HG03520 (cell line): ENCODE measurements at regions not wholly inside any gene's neighbourhood (a gene's known extent, or its start where the extent isn't known, plus 50 kb on each side); places are given as distances from the start of the nearest gene placed in this dataset.

Experiments
- ATAC-seq: cut with Tn5 transposase; IDR thresholded peaks from one replicate; pipeline ENCODE4 v1.9.1; 2021; ENCODE audit warnings: mild to moderate bottlenecking, moderate library complexity; ENCODE audit not compliant: unreplicated experiment

DNA sequence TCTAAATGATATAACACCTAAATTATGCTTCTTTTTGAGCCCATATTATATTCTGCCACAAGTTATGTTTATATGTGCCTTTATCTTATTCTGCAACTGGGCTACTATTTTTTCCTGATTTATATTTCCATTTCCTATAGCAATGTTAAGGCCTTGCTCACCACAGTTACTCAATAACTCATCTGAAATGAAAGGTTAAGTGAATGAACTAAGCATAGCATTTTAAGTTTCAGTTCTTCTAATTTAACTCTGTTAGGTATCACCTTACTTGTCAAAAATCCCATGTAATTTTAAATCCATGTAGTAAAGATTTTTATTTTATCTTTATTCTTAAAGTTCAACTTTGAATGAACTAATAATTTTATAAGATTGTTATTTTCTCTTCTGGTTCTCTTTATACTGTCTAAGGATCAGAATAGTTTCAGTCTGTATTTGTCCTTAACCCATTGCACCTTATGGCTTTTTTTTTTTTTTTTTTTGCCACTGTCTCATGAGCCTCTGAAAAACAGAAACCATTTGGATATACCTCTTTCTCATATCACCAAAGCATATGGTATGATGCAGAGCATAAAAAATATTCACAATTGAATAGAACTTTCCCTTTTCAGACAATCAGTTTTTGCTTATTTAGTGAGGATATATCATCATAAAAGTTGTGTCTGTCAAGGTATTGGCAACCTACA, 301.8 kb upstream of the ZWINT start:
- ATAC-seq: peak; percentile 92

DNA sequence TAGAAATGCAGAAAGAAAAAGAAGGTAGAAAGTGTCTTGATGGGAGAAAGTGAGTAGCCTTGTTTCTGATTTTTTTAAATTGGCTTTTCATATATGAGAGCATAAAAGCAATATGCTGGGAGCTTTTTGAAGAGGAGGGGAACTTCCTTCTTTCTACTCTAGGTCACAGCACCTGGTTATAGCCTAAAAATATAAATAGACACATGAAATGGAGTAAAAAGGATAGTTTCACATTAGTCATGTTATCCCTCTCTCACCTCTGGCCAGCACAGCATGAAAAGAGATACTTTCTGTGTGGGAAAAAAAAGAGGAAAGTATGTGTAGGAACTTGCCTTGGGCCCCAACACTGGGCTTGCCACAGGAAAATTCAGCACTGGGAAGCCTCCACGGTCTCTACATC, 292.2 kb upstream of the ZWINT start:
- ATAC-seq: peak; percentile 67

GRCh38 chr10:56646329-56647111, 285.5 kb upstream of the ZWINT start:
- ATAC-seq: no peak

GRCh38 chr10:56633876-56634452, 272.9 kb upstream of the ZWINT start:
- peak; percentile 99 for ATAC-seq

DNA sequence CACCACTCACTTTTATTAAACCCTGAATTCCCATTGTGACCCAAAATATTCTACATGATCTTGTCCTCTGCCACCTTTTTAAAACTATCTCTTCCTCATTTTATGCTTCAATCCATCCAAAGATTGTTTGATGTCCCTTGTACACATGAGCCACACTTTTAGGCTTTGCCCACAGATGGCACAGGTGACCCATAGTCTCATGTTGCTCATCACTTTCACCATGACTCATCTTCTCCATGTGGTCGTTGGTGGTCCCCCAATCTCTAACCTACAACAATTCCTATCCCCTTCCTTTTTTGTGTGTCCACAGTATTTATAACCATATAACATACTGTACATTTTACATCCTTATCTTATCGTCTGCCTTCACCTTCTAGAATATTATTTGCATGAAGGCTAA, 271.5 kb upstream of the ZWINT start:
- no peak for ATAC-seq

DNA sequence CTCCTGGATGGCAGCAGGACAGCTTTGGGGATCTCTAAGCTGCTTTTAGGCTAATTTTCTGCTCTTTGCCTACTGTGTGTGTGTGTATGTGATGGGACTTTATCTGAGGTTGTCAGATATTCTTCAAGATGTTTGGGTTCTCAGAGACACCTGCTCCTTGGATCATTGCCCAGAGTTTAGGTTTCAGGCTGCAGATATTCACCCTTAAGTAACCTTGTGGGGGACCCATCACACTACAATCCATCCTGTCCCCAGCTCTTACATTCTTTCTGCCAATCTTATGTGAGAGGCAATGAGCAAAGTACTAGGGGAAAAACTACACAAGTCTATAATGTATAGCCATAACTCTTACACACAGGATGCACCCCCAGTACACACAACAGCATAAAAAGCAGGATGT, 263.0 kb upstream of the ZWINT start:
- no peak for ATAC-seq

GRCh38 chr10:56623064-56623463, 262.0 kb upstream of the ZWINT start:
- ATAC-seq: no peak

DNA sequence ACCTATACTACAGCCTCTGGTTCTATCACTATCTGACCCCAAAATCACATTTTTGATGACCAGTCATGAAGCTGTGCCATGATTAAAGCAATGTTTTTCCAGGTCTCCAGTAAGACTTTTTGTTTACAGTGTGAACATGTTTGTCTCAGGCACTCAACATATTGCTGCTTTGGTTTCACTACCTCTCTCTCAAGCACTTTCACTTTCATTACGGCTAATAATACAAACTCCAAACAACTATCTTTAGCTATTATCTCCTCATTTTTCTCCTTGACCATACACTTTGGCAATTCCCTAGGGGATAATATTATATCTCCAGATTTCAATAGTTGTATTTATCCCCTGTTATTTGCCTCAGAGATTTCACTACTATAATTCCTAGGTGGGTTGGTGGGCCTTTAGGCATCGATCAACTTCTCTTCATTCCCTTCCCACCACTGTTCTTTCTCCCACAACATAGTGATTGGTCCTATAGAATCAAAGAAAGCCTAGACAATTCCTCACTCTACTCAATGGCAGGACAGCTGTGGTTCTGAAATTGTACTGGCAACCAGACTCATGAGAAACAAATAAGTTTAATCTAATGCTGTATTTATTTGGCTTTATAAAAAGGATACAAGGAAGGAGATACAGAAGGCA, 261.4 kb upstream of the ZWINT start:
- peak; percentile 84 for ATAC-seq

DNA sequence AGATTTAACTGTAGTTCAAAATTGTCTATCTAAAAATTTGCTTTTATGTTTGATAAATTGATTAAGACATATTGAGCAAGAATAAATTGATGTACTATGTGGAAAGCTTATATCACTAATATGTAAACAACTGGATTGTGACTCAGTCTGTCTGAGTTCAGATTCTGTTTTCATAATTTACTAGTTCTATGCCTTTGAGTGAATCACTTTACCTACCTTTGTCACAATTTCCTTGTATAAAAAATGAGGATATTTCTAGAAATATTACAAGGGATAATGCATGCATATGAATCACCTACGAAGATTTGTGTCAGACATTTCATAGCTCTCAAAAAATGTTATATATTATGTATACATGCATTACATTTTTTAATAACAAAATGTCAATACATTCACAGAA, 245.1 kb upstream of the ZWINT start:
- no peak for ATAC-seq

GRCh38 chr10:56605051-56605450, 244.0 kb upstream of the ZWINT start:
- no peak for ATAC-seq

GRCh38 chr10:56604624-56605023, 243.6 kb upstream of the ZWINT start:
- no peak for ATAC-seq

- no peak for ATAC-seq
Measured at GRCh38 chr10:56599201-56599600, 238.1 kb upstream of the ZWINT start.

- no peak for ATAC-seq
Measured at GRCh38 chr10:56596257-56596656, 235.2 kb upstream of the ZWINT start.

- ATAC-seq: no peak
Measured at GRCh38 chr10:56593120-56593519, 232.1 kb upstream of the ZWINT start.

- no peak for ATAC-seq
Measured at GRCh38 chr10:56586461-56586891, 225.4 kb upstream of the ZWINT start.

DNA sequence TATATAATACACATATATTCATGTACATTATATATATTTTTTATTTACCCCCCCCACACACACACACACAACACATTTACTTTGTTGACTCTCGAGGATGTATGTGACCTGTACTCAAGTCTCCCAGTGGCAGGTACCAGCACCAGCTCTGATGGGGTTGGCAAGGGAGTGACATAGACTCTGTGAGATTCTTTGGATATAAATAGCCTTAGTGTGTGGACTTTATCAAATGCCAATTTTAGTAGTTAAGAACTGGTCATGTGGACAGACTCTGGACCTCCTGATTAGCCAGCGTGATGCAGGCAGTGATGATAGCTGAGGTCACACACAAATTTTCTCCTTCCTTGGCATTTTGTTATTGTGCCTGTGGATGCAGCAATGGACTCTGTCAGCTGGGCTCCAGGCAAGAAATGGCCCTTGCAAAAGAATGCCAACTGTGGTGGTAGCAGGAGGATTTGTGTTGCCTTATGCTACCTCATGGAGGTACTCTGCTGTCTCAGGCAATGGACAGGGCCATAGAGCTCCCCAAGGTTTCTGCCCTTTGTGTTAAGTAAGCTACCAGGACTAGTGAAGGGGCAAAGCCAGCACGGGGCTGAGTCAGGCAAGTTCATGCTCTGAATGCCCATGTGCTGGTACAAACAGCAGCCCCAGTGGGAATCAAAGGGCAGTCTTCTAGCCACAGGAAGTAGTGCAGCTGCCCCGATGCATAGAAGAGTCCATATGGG, 224.6 kb upstream of the ZWINT start:
- no peak for ATAC-seq

GRCh38 chr10:56583316-56583715, 222.3 kb upstream of the ZWINT start:
- ATAC-seq: no peak

DNA sequence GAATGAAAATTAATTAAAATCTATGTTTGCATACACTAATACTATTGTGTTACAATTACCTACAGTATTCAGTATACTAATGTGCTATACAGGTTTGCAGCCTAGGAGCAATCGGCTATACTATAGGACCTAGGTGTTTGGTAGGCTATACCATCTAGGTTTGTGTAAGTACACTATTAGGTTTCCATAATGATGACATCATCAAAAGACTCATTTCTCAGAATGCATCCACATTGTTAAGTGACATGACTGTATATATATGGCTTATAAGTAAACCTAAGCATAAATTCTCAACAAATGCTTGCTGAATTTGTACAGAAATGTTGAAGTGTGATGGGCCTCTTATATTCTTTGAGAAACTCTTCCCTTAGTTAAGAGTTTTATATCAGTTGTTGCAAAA, 206.5 kb upstream of the ZWINT start:
- ATAC-seq: no peak

GRCh38 chr10:56561336-56561735, 200.3 kb upstream of the ZWINT start:
- no peak for ATAC-seq

DNA sequence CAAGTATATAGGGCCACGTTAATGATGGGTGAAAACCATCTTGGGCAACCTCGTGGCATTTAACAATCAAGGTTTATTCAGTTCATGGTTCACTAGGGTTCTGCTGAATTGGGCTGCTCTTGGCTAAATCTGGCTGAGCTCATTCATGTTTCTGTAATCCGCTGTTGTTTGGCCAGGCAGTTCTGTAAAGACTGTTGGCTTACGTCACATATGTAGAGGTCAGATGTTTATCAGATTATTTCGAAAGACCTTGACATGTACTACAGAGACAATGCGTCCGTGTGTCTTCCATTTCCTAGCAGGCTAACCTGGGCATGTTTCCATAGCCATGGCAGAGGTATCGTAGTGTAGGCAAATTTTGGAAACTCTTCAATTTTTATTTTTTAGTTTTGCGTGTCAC, 190.0 kb upstream of the ZWINT start:
- ATAC-seq: no peak

DNA sequence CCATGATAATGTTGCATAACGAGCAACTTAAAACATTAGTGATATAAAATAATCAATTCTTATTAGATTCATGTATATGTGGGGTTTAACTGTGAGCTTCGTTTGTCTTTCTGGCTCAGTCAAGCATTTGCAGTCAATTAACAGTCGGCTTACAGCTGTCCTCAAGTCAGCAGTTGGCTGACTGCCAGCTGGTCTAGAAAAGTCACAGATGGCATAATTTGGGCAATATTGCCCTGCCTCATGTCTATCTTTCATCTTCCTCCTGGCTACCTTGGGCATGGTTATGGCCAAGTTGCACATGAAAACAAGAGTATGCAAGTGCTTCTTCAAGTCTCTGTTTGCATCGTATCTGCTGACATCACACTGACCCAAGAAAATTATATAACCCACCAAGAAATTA, 186.1 kb upstream of the ZWINT start:
- no peak for ATAC-seq
